ENCODE measurements at regions not wholly inside any gene's neighbourhood (a gene's known extent, or its start where the extent isn't known, plus 50 kb on each side); places are given as distances from the start of the nearest gene placed in this dataset.

GRCh38 chr11:59283311-59283710, 70.6 kb upstream of the MPEG1 start:
- ATAC-seq, result no peak
- TF ChIP-seq ZFP3 (CRISPR knock-in tag; IDR thresholded peaks at IDR 0.05), result no peak
- no peak for TF ChIP-seq BACH2 (CRISPR knock-in tag; IDR thresholded peaks at IDR 0.05; ENCODE audit: borderline replicate concordance)
- TF ChIP-seq ZNF8 (CRISPR knock-in tag; IDR thresholded peaks at IDR 0.05), result no peak

- ATAC-seq, result no peak
Measured at GRCh38 chr11:59281177-59281576, 68.5 kb upstream of the MPEG1 start.

More at GRCh38 chr11:59281177-59281576, 68.5 kb upstream of the MPEG1 start:
- TF ChIP-seq ZNF8 (CRISPR knock-in tag; IDR thresholded peaks at IDR 0.05), result no peak
- TF ChIP-seq ZC3H10 (CRISPR knock-in tag; IDR thresholded peaks at IDR 0.05), result no peak
- TF ChIP-seq POU6F1 (CRISPR knock-in tag; IDR thresholded peaks at IDR 0.05; ENCODE audit: borderline replicate concordance, low read depth), result no peak
- no peak for TF ChIP-seq PATZ1 (CRISPR knock-in tag; IDR thresholded peaks at IDR 0.05; ENCODE audit: borderline replicate concordance)
- no peak for TF ChIP-seq CSRNP3 (CRISPR knock-in tag; IDR thresholded peaks at IDR 0.05)
- TF ChIP-seq CREB5 (CRISPR knock-in tag; IDR thresholded peaks at IDR 0.05; ENCODE audit: low read depth), result no peak
- no peak for TF ChIP-seq ZFP3 (CRISPR knock-in tag; IDR thresholded peaks at IDR 0.05)
- no peak for TF ChIP-seq ZNF70 (CRISPR knock-in tag; IDR thresholded peaks at IDR 0.05)
- no peak for TF ChIP-seq CSDC2 (CRISPR knock-in tag; IDR thresholded peaks at IDR 0.05)
- no peak for TF ChIP-seq ESRRG (CRISPR knock-in tag; IDR thresholded peaks at IDR 0.05)
- no peak for TF ChIP-seq ZNF565 (CRISPR knock-in tag; conservative IDR thresholded peaks at IDR 0.05; ENCODE audit: low read depth)
- TF ChIP-seq SNAI2 (CRISPR knock-in tag; IDR thresholded peaks at IDR 0.05), result no peak
- TF ChIP-seq PPARA (CRISPR knock-in tag; IDR thresholded peaks at IDR 0.05; ENCODE audit: borderline replicate concordance), result no peak
- TF ChIP-seq TCF4 (CRISPR knock-in tag; IDR thresholded peaks at IDR 0.05; ENCODE audit: borderline replicate concordance), result no peak
- TF ChIP-seq TOX (CRISPR knock-in tag; IDR thresholded peaks at IDR 0.05; ENCODE audit: borderline replicate concordance), result no peak
- no peak for TF ChIP-seq ISL1 (CRISPR knock-in tag; IDR thresholded peaks at IDR 0.05)
- no peak for TF ChIP-seq BACH2 (CRISPR knock-in tag; IDR thresholded peaks at IDR 0.05; ENCODE audit: borderline replicate concordance)
- no peak for TF ChIP-seq ZFP30 (CRISPR knock-in tag; IDR thresholded peaks at IDR 0.05)
- TF ChIP-seq TSHZ2 (CRISPR knock-in tag; IDR thresholded peaks at IDR 0.05), result no peak
- TF ChIP-seq RARB (CRISPR knock-in tag; IDR thresholded peaks at IDR 0.05), result no peak
